ENCODE measurements at regions not wholly inside any gene's neighbourhood (a gene's known extent, or its start where the extent isn't known, plus 50 kb on each side); places are given as distances from the start of the nearest gene placed in this dataset.

GRCh38 chr11:97702951-97703350 lies 1313.1 kb downstream of the JRKL start:
- TF ChIP-seq CTCF (IDR thresholded peaks at IDR 0.05) (no peak), POLR2A (IDR thresholded peaks at IDR 0.05) (no peak)

Data from Peyer's patch (tissue), 4 donors.